ENCODE measurements at regions not wholly inside any gene's neighbourhood (a gene's known extent, or its start where the extent isn't known, plus 50 kb on each side); places are given as distances from the start of the nearest gene placed in this dataset.

DNA sequence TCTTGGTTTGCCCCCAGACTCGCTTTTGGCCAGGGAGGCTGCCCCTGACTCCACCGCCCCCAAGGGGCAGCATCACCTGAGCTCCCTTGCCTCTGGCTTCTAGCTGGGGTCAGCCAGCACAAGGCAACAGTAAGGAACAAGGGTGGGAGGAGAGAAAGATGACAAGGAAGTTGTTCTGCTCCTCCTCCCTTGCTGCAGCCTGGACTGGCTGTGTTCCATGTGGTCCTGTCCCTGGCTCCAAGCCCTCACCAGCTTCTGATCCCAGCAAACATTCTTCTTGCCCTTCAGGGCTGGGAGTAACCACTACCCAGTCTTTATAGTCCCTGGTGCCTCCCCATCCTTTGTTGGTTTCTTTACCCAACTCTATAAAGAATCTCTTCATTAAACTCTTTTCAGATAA, 100.3 kb upstream of the SPIN1 start:
- CTCF ChIA-PET, result interaction anchor here in 1 of 2 donors (0.6 kb wide), 1 partner anchor 96 kb away, joined by 7 read pairs; no protein-coding TSS in a partner anchor
- Histone ChIP-seq H3K4me3 (ENCODE audit: control insufficient read depth in 1 of 2, extremely low read depth in 1 of 2, low read length in 1 of 2) (no peak overlapping the region), H3K27me3 (replicated peaks in 1 of 2; ENCODE audit: control insufficient read depth in 2 of 2, extremely low read depth in 1 of 2, insufficient read depth in 2 of 2, low read length in 1 of 2) (no peaks in the 10 kb centered on the region), H3K27ac (ENCODE audit: low read length) (no peak overlapping the region), H3K9me3 (no peaks in the 10 kb centered on the region), H3K36me3 (ENCODE audit: control insufficient read depth in 2 of 2, extremely low read depth in 1 of 2, insufficient read depth in 1 of 2, low read length in 1 of 2) (no peaks in the 10 kb centered on the region), H3K4me1 (ENCODE audit: control insufficient read depth in 1 of 2, extremely low read depth in 1 of 2, insufficient read depth in 2 of 2, low read length in 2 of 2) (no peaks in the 10 kb centered on the region)
- Mint-ChIP-seq H3K36me3 (peaks cover 5% of the 10 kb centered on the region), H3K4me1 (no peaks in the 10 kb centered on the region), H3K27me3 (no peaks in the 10 kb centered on the region), H3K27ac (no peak overlapping the region), H3K9me3 (peaks cover 14 to 17% (median 15%) of the 10 kb centered on the region in 3 donors), H3K4me3 (no peak overlapping the region)
- 88% methylated on average over 2 of the region's 2 CpGs for WGBS (ENCODE audit: insufficient coverage)
- no peak for ATAC-seq (replicated peaks in 1 of 4)
- DNase-seq, result no peak
- POLR2A ChIA-PET, result interaction anchor here in 1 of 2 donors (0.6 kb wide), 1 partner anchor 64 kb away, joined by 15 read pairs; no protein-coding TSS in a partner anchor

DNA sequence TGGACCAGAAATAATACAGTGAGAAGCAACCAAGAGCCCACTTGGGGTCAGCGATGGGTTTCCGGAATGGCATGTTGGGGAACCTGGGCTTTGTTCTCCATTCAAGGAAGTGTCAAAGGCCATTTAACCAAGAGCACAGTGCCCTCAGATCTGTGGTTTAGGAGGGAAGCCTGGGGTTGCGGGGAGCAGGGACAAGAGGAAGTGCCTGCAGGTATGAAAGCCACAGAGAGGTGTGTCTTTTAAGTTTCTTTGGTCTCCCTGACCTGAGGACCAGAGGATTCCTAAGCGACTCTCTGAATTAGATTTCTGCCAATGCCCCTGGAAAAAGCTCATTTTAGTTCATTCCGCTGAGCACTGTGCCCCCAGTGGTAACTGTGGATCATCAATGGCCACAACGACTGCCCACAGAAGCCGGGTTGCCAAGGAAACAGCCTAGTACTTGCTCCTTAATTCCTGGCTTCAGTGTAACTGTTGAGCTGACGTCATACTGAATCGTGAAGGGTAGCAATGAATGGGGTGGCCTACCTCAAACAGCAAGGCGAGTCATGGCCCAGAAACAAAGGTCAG, 107.3 kb upstream of the SPIN1 start:
- H3K4me1 Mint-ChIP-seq, result peaks cover 10 to 13% (median 11%) of the 10 kb centered on the region in 3 donors
- ATAC-seq (replicated peaks in 1 of 4) (no peak), DNase-seq (peak in 1 of 35 experiments; percentile 1)
- WGBS (ENCODE audit: insufficient coverage), result 36% methylated on average over 10 of the region's 10 CpGs
- Histone ChIP-seq H3K4me1 (ENCODE audit: control insufficient read depth in 1 of 2, extremely low read depth in 1 of 2, insufficient read depth in 2 of 2, low read length in 2 of 2) (peaks cover 0 to 8% of the 10 kb centered on the region in 2 experiments), H3K4me3 (ENCODE audit: control insufficient read depth in 1 of 2, extremely low read depth in 1 of 2, low read length in 1 of 2) (no peak overlapping the region), H3K9me3 (no peaks in the 10 kb centered on the region), H3K27ac (ENCODE audit: low read length) (no peak overlapping the region), H3K27me3 (replicated peaks in 1 of 2; ENCODE audit: control insufficient read depth in 2 of 2, extremely low read depth in 1 of 2, insufficient read depth in 2 of 2, low read length in 1 of 2) (peaks cover 0 to 15% of the 10 kb centered on the region in 2 experiments), H3K36me3 (ENCODE audit: control insufficient read depth in 2 of 2, extremely low read depth in 1 of 2, insufficient read depth in 1 of 2, low read length in 1 of 2) (no peaks in the 10 kb centered on the region)
- H3K36me3 Mint-ChIP-seq, result peaks cover 5% of the 10 kb centered on the region
- peaks cover 14 to 18% (median 15%) of the 10 kb centered on the region in 3 donors for H3K9me3 Mint-ChIP-seq
- POLR2A ChIA-PET, result no interaction called here
- H3K4me3 Mint-ChIP-seq, result no peak overlapping the region
- peaks cover 6% of the 10 kb centered on the region in 2 donors for H3K27me3 Mint-ChIP-seq
- CTCF ChIA-PET, result interaction anchor here in 1 of 2 donors (0.6 kb wide), 1 partner anchor 10 kb away, joined by 3 read pairs; no protein-coding TSS in a partner anchor
- H3K27ac Mint-ChIP-seq, result no peak overlapping the region

DNA sequence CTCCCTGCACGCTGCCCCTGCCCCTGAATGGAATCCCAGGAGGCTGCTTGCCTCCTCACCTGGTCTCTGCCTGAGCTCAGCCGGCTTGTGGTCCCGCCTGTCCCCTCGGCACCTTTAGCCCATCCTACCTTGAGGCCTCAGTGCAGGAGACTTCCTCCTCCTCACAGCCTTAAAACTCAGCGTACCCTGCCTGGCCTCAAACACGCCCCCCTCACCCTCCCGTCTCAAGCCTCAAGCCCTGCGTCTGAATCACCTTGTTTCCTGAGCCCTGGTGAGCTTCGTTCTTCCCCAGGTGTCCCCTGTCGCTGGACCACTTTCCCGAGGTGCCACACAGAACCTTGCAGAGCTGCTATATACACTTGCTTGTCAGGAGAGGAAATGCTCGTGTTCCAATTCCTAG, 110.2 kb upstream of the SPIN1 start:
- no peak overlapping the region for H3K4me3 ChIP-seq (ENCODE audit: control insufficient read depth in 1 of 2, extremely low read depth in 1 of 2, low read length in 1 of 2)
- H3K27me3 Mint-ChIP-seq, result peaks cover 6 to 9% of the 10 kb centered on the region in 2 donors
- no peak overlapping the region for H3K27ac Mint-ChIP-seq
- ChIA-PET CTCF (interaction anchor here in 1 of 2 donors (0.6 kb wide), 1 partner anchor 116 kb away, joined by 3 read pairs; no protein-coding TSS in a partner anchor), POLR2A (no interaction called here)
- ATAC-seq (replicated peaks in 1 of 4) (no peak), DNase-seq (no peak)
- no peak overlapping the region for H3K4me3 Mint-ChIP-seq
- H3K4me1 Mint-ChIP-seq, result peaks cover 10 to 13% (median 11%) of the 10 kb centered on the region in 3 donors
- H3K9me3 ChIP-seq, result no peaks in the 10 kb centered on the region
- H3K36me3 Mint-ChIP-seq, result no peaks in the 10 kb centered on the region
- peaks cover 0 to under 1% (median under 1%) of the 10 kb centered on the region in 3 donors for H3K9me3 Mint-ChIP-seq
- no peaks in the 10 kb centered on the region for H3K36me3 ChIP-seq (ENCODE audit: control insufficient read depth in 2 of 2, extremely low read depth in 1 of 2, insufficient read depth in 1 of 2, low read length in 1 of 2)
- peaks cover 0 to 8% of the 10 kb centered on the region in 2 experiments for H3K4me1 ChIP-seq (ENCODE audit: control insufficient read depth in 1 of 2, extremely low read depth in 1 of 2, insufficient read depth in 2 of 2, low read length in 2 of 2)
- no peak overlapping the region for H3K27ac ChIP-seq (ENCODE audit: low read length)
- 83% methylated on average over 12 of the region's 12 CpGs for WGBS (ENCODE audit: insufficient coverage)
- H3K27me3 ChIP-seq (replicated peaks in 1 of 2; ENCODE audit: control insufficient read depth in 2 of 2, extremely low read depth in 1 of 2, insufficient read depth in 2 of 2, low read length in 1 of 2), result peaks cover 0 to 15% of the 10 kb centered on the region in 2 experiments

DNA sequence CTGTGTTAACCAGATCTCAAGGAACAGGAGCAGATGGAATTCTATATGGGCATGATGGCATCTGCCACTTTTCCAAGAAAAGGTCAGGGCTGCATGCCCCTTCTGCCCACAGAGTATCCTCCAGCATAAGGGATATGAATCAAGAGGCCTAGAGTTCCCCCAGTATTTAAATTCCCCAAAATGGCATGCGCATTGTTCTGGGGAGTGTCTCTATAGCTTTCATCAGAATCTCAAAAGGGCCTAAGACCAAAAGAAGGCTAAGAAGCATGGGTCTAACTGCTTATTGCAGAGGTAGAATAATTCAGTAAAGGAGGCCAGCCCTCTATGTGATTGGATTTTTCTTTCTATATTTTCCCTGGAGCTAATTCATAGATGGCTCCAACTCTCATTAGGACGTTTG, 114.2 kb upstream of the SPIN1 start:
- ChIA-PET POLR2A (no interaction called here), CTCF (no interaction called here)
- Histone ChIP-seq H3K4me3 (ENCODE audit: control insufficient read depth in 1 of 2, extremely low read depth in 1 of 2, low read length in 1 of 2) (no peak overlapping the region), H3K27me3 (replicated peaks in 1 of 2; ENCODE audit: control insufficient read depth in 2 of 2, extremely low read depth in 1 of 2, insufficient read depth in 2 of 2, low read length in 1 of 2) (peaks cover 0 to 10% of the 10 kb centered on the region in 2 experiments), H3K36me3 (ENCODE audit: control insufficient read depth in 2 of 2, extremely low read depth in 1 of 2, insufficient read depth in 1 of 2, low read length in 1 of 2) (no peaks in the 10 kb centered on the region), H3K27ac (ENCODE audit: low read length) (no peak overlapping the region), H3K4me1 (ENCODE audit: control insufficient read depth in 1 of 2, extremely low read depth in 1 of 2, insufficient read depth in 2 of 2, low read length in 2 of 2) (no peaks in the 10 kb centered on the region), H3K9me3 (no peaks in the 10 kb centered on the region)
- H3K4me3 Mint-ChIP-seq, result no peak overlapping the region
- no peak overlapping the region for H3K27ac Mint-ChIP-seq
- H3K27me3 Mint-ChIP-seq, result peaks cover 6 to 9% of the 10 kb centered on the region in 2 donors
- H3K4me1 Mint-ChIP-seq, result no peaks in the 10 kb centered on the region
- no CpG with 5 or more reads among the region's 2 CpGs for WGBS (ENCODE audit: insufficient coverage)
- ATAC-seq (replicated peaks in 1 of 4) (no peak), DNase-seq (no peak)
- H3K36me3 Mint-ChIP-seq, result no peaks in the 10 kb centered on the region
- H3K9me3 Mint-ChIP-seq, result no peaks in the 10 kb centered on the region

DNA sequence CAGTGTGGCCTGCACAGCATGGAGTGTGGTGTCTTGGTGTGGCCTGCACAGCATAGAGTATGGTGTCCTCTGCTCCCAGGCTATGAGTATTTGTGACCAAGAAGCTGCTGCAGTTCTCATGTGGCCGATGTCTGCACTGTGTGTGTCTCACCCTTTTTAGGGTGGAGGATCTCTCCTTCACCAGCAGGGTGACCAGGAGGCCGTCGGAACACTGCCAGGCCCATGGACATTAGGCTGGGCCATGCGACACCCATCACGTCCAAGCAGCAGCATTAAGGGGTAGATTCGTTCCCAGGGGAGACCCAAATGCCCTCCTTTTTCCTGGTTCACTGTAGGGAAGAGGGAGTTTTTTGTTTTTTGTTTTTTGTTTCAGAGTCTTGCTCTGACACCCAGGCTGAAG, 115.3 kb upstream of the SPIN1 start:
- H3K4me1 Mint-ChIP-seq, result no peaks in the 10 kb centered on the region
- Histone ChIP-seq H3K27ac (ENCODE audit: low read length) (no peak overlapping the region), H3K27me3 (replicated peaks in 1 of 2; ENCODE audit: control insufficient read depth in 2 of 2, extremely low read depth in 1 of 2, insufficient read depth in 2 of 2, low read length in 1 of 2) (peaks cover 0 to 8% of the 10 kb centered on the region in 2 experiments), H3K36me3 (ENCODE audit: control insufficient read depth in 2 of 2, extremely low read depth in 1 of 2, insufficient read depth in 1 of 2, low read length in 1 of 2) (no peaks in the 10 kb centered on the region), H3K4me3 (ENCODE audit: control insufficient read depth in 1 of 2, extremely low read depth in 1 of 2, low read length in 1 of 2) (no peak overlapping the region), H3K9me3 (no peaks in the 10 kb centered on the region), H3K4me1 (ENCODE audit: control insufficient read depth in 1 of 2, extremely low read depth in 1 of 2, insufficient read depth in 2 of 2, low read length in 2 of 2) (no peaks in the 10 kb centered on the region)
- H3K36me3 Mint-ChIP-seq, result no peaks in the 10 kb centered on the region
- POLR2A ChIA-PET, result no interaction called here
- H3K4me3 Mint-ChIP-seq, result no peak overlapping the region
- H3K27me3 Mint-ChIP-seq, result peaks cover 6 to 9% of the 10 kb centered on the region in 2 donors
- ATAC-seq (replicated peaks in 1 of 4) (no peak), DNase-seq (no peak)
- 60% methylated on average over 1 of the region's 6 CpGs for WGBS (ENCODE audit: insufficient coverage)
- no peak overlapping the region for H3K27ac Mint-ChIP-seq
- CTCF ChIA-PET, result interaction anchor here in 1 of 2 donors (0.6 kb wide), 1 partner anchor 36 kb away, joined by 3 read pairs; no protein-coding TSS in a partner anchor
- H3K9me3 Mint-ChIP-seq, result no peaks in the 10 kb centered on the region

DNA sequence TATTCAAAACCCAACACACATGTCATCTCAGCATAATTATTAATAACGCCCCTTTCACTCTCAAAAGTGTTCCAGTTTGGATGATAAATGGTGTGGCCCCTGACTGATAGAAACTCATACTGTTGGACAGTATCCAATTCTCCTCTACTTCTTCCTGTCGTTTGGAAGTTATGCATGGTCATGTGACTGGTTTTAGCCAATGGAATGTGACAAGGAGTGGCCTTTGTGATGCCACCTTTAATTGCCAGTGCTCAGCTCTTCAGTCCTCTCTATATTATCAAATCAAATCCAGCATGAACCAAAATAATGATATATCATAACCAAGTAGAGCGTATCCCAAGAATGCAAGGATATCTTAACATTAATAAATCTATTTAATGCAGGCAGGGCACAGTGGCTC, 117.8 kb upstream of the SPIN1 start:
- H3K27ac Mint-ChIP-seq, result no peak overlapping the region
- peaks cover 2 to 5% (median 4%) of the 10 kb centered on the region in 3 donors for H3K9me3 Mint-ChIP-seq
- ATAC-seq (replicated peaks in 1 of 4) (no peak), DNase-seq (no peak)
- Histone ChIP-seq H3K4me3 (ENCODE audit: control insufficient read depth in 1 of 2, extremely low read depth in 1 of 2, low read length in 1 of 2) (no peak overlapping the region), H3K4me1 (ENCODE audit: control insufficient read depth in 1 of 2, extremely low read depth in 1 of 2, insufficient read depth in 2 of 2, low read length in 2 of 2) (no peaks in the 10 kb centered on the region), H3K27me3 (replicated peaks in 1 of 2; ENCODE audit: control insufficient read depth in 2 of 2, extremely low read depth in 1 of 2, insufficient read depth in 2 of 2, low read length in 1 of 2) (no peaks in the 10 kb centered on the region), H3K36me3 (ENCODE audit: control insufficient read depth in 2 of 2, extremely low read depth in 1 of 2, insufficient read depth in 1 of 2, low read length in 1 of 2) (no peaks in the 10 kb centered on the region), H3K27ac (ENCODE audit: low read length) (no peak overlapping the region), H3K9me3 (no peaks in the 10 kb centered on the region)
- H3K36me3 Mint-ChIP-seq, result no peaks in the 10 kb centered on the region
- no peaks in the 10 kb centered on the region for H3K27me3 Mint-ChIP-seq
- WGBS (ENCODE audit: insufficient coverage), result no CpG with 5 or more reads among the region's 3 CpGs
- POLR2A ChIA-PET, result interaction anchor here in 1 of 2 donors (0.5 kb wide), 1 partner anchor 122 kb away, joined by 3 read pairs; no protein-coding TSS in a partner anchor
- CTCF ChIA-PET, result no interaction called here
- H3K4me1 Mint-ChIP-seq, result no peaks in the 10 kb centered on the region
- no peak overlapping the region for H3K4me3 Mint-ChIP-seq
